Tibial nerve (tissue), 4 donors: ENCODE measurements at regions not wholly inside any gene's neighbourhood (a gene's known extent, or its start where the extent isn't known, plus 50 kb on each side); places are given as distances from the start of the nearest gene placed in this dataset.

Source experiments
- DNase-seq, 2 donors: peaks; one replicate each; pipeline ENCODE4 v3.0.0-alpha.2; 2019; ENCODE audit warnings: low spot score in 2 of 2
- H3K27ac ChIP-seq, 4 donors: fragments of 200-600 bp; sonication (generic) in 3 of 4; one replicate each; pipeline ENCODE4 v1.5.1; 2017 to 2019; ENCODE audit warnings: mild to moderate bottlenecking in 1 of 4
- H3K27me3 ChIP-seq, 2 donors: fragments of 200-600 bp; sonication (generic) in 1 of 2; one replicate each; pipeline versions ENCODE4 v1.5.1 to v1.6.0; 2017 to 2019
- H3K36me3 ChIP-seq, 3 donors: fragments of 200-600 bp; sonication (generic); one replicate each; pipeline ENCODE4 v1.5.1; 2018 to 2019
- H3K4me1 ChIP-seq, 4 donors: fragments of 200-600 bp; sonication (generic) in 3 of 4; one replicate each; pipeline ENCODE4 v1.5.1; 2017 to 2019
- H3K4me3 ChIP-seq, 4 donors: fragments of 200-600 bp; sonication (generic) in 3 of 4; one replicate each; pipeline ENCODE4 v1.5.1; 2017 to 2019; ENCODE audit warnings: mild to moderate bottlenecking in 1 of 4, moderate library complexity in 1 of 4
- H3K9me3 ChIP-seq, 4 donors: fragments of 200-600 bp; sonication (generic) in 3 of 4; one replicate each; pipeline ENCODE4 v1.5.1; 2017 to 2019
- EP300 ChIP-seq, 2 donors: sonication (generic); formaldehyde crosslinking; IDR thresholded peaks; one replicate each; pipeline ENCODE4 v1.6.1; 2017; ENCODE audit warnings: antibody characterized with exemption in 2 of 2, mild to moderate bottlenecking in 1 of 2
- POLR2A ChIP-seq, 2 donors: fragments of 450-650 bp; IDR thresholded peaks; one replicate each; pipeline ENCODE4 v1.6.1; 2017; ENCODE audit warnings: antibody characterized with exemption in 2 of 2, mild to moderate bottlenecking in 2 of 2, moderate library complexity in 2 of 2
- WGBS, 2 donors: methylation state at CpG; one replicate each; pipeline ENCODE4 v1.1.5; 2018; 5-methylcytosine and 5-hydroxymethylcytosine counted together
- TF ChIP-seq, protein P1 (sequence below), 5 experiments: fragments of 200-600 bp in 3 of 5; fragments of 450-650 bp in 2 of 5; sonication (generic) in 3 of 5; IDR thresholded peaks; one replicate each; pipeline ENCODE4 v1.5.1; 2016 to 2019; ENCODE audit warnings: antibody characterized with exemption in 5 of 5, mild to moderate bottlenecking in 3 of 5, moderate library complexity in 2 of 5

DNA sequence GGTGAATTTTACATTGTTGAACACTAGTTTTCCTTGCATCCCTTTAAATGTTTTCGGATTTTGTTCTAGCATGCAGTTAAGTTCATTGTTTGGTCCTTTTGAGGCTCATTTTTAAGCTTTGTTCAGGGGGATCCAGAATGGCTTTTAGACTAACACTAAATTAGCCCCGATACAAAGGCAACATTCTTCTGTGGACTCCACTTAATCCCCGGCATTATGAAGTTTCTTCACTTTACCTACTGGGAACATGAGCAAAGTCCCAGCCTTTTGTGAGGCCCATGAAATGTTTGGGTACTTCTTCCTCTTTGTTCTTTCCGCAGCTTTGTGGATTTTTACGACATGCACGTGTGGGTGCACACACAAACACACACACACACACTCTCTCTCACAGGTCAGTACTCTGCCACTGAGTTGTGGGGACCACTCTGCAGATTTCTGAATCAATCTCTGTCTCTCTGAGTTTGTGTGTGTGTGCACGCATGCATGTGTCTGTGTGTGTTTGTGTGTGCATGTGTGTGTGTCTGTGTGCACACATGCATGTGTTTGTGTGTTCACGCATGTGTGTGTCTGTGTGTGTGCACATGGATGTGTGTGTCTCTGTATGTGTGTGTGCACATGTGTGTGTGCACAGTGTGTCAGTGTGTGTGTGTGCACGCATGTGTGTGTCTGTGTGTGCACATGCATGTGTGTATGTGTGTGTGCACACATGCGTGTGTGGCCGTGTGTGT is 240.4 kb upstream of the TNRC6C start:
- Histone ChIP-seq H3K9me3 (peaks cover 0 to 10% (median 4%) of the 10 kb centered on the region in 4 donors), H3K4me3 (no peak overlapping the region), H3K27me3 (no peaks in the 10 kb centered on the region), H3K36me3 (no peaks in the 10 kb centered on the region), H3K4me1 (no peaks in the 10 kb centered on the region), H3K27ac (no peak overlapping the region)
- 60 to 64% methylated on average over 11 of the region's 11 CpGs for WGBS, 2 donors
- TF ChIP-seq, protein P1, sequence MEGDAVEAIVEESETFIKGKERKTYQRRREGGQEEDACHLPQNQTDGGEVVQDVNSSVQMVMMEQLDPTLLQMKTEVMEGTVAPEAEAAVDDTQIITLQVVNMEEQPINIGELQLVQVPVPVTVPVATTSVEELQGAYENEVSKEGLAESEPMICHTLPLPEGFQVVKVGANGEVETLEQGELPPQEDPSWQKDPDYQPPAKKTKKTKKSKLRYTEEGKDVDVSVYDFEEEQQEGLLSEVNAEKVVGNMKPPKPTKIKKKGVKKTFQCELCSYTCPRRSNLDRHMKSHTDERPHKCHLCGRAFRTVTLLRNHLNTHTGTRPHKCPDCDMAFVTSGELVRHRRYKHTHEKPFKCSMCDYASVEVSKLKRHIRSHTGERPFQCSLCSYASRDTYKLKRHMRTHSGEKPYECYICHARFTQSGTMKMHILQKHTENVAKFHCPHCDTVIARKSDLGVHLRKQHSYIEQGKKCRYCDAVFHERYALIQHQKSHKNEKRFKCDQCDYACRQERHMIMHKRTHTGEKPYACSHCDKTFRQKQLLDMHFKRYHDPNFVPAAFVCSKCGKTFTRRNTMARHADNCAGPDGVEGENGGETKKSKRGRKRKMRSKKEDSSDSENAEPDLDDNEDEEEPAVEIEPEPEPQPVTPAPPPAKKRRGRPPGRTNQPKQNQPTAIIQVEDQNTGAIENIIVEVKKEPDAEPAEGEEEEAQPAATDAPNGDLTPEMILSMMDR (IDR thresholded peaks at IDR 0.05): no peak
- TF ChIP-seq EP300 (IDR thresholded peaks at IDR 0.05): no peak
- no peak for TF ChIP-seq POLR2A (IDR thresholded peaks at IDR 0.05)
- no peak for DNase-seq

DNA sequence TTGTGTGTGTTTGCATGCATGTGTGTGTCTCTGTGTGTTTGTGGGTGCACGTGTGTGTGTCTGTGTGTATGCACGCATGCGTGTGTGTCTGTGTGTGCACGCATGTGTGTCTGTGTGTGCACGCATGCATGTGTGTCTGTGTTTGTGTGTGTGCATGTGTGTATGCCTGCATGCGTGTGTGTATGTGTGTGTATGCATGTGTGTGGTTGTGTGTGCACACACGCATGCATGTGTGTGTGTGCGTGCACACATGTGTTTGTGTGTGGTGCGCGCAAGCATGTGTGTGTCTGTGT is 239.9 kb upstream of the TNRC6C start:
- H3K9me3 ChIP-seq: peaks cover 0 to 10% (median 4%) of the 10 kb centered on the region in 4 donors
- H3K4me3 ChIP-seq: no peak overlapping the region
- no peaks in the 10 kb centered on the region for H3K36me3 ChIP-seq
- 94 to 98% methylated on average over 10 of the region's 10 CpGs for WGBS, 2 donors
- no peak overlapping the region for H3K27ac ChIP-seq
- DNase-seq: no peak
- TF ChIP-seq EP300 (IDR thresholded peaks at IDR 0.05) (no peak), POLR2A (IDR thresholded peaks at IDR 0.05) (no peak)
- TF ChIP-seq, protein P1 (IDR thresholded peaks at IDR 0.05): no peak
- no peaks in the 10 kb centered on the region for H3K27me3 ChIP-seq
- no peaks in the 10 kb centered on the region for H3K4me1 ChIP-seq

DNA sequence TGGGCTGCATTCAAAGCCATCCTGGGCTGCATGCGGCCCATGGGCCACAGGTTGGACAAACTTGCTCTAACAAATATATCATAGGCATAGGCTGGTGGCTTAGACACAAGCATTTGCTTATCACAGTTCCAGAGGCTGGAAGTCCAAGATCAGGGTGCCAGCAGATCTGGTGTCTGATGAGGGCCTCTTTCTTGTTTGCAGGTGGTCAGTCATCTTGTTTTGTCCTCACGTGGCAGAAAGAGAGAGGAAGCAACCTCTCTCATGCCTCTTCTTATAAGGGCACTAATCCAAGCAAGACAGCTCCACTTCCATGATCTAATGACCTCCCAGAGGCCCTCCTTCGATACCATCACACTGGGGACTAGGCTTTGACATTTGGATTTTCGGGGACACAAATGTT is 238.7 kb upstream of the TNRC6C start:
- no peak overlapping the region for H3K4me3 ChIP-seq
- no peaks in the 10 kb centered on the region for H3K36me3 ChIP-seq
- TF ChIP-seq POLR2A (IDR thresholded peaks at IDR 0.05) (no peak), EP300 (IDR thresholded peaks at IDR 0.05) (no peak)
- TF ChIP-seq, protein P1 (IDR thresholded peaks at IDR 0.05): no peak
- H3K9me3 ChIP-seq: peaks cover 0 to 3% (median 0%) of the 10 kb centered on the region in 4 donors
- WGBS, 2 donors: 84 to 90% methylated on average over 4 of the region's 4 CpGs
- no peak overlapping the region for H3K27ac ChIP-seq
- no peaks in the 10 kb centered on the region for H3K4me1 ChIP-seq
- no peaks in the 10 kb centered on the region for H3K27me3 ChIP-seq
- no peak for DNase-seq

DNA sequence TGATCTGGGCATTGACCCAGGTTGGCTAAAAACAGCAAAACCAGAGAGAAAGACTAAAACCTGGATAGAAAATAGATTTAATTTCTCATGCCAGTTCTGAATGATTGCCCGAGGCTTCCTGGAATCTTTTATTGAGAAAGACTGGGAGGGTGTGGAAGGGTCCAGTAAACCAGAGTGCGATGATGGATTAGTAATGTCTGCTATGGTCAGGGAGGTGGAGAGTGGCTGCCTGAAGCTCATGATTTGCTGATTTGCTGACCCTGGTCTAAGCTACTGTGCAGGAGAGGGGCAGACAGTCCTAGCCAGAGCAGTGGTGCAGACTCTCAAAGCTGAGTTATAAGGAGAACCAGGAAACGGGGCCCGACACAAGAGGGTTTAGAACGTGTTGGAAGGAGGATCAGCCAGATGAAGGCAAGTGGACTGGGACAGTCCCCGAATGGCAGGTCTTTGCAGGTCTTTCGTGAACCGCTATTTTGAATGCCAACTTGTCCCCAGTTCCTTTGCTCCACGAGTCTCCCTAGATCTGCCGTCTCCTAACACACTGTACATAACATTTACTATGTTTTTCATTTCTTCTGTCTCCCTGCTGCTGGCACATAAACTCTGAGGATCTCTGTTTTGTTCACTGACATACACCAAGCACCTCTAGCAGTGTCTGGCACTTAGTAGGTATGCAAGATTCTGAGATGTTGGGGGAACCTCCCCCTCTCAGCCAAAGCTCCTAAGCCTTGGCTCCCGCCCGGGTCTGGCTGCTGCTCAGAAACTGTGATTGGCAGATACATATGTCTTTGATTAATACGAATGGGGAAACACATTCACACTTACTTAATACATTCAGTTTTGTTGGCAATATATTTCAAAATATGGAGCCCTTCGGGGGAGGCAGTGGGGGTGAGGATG is 237.3 kb upstream of the TNRC6C start:
- Histone ChIP-seq H3K27me3 (no peaks in the 10 kb centered on the region), H3K4me3 (no peak overlapping the region), H3K36me3 (no peaks in the 10 kb centered on the region), H3K9me3 (no peaks in the 10 kb centered on the region), H3K27ac (no peak overlapping the region), H3K4me1 (no peaks in the 10 kb centered on the region)
- TF ChIP-seq POLR2A (IDR thresholded peaks at IDR 0.05) (no peak), EP300 (IDR thresholded peaks at IDR 0.05) (no peak)
- TF ChIP-seq, protein P1 (IDR thresholded peaks at IDR 0.05): no peak
- no peak for DNase-seq
- 84 to 85% methylated on average over 14 of the region's 14 CpGs for WGBS, 2 donors

DNA sequence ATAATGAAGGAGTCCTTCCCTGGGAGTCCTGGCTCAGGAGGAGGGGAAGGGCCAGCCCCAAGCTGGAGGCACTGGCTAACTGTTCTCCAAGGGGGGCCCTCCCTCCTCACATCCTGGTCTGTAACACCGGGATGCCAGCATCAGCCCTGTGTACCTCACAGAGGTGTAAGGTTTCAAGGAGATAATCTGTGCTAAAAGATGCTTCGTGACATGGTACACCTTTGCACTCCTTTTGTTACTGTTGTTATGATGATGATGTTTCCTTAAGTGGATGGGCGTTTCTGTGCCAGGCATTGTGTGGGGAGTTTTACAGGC is 236.7 kb upstream of the TNRC6C start:
- Histone ChIP-seq H3K27me3 (no peaks in the 10 kb centered on the region), H3K4me3 (no peak overlapping the region), H3K36me3 (no peaks in the 10 kb centered on the region), H3K4me1 (peaks cover 0 to 6% (median 3%) of the 10 kb centered on the region in 4 donors), H3K9me3 (no peaks in the 10 kb centered on the region), H3K27ac (no peak overlapping the region)
- TF ChIP-seq POLR2A (IDR thresholded peaks at IDR 0.05) (no peak), EP300 (IDR thresholded peaks at IDR 0.05) (no peak)
- TF ChIP-seq, protein P1 (IDR thresholded peaks at IDR 0.05): no peak
- WGBS, 2 donors: 71 to 80% methylated on average over 3 of the region's 3 CpGs
- DNase-seq: no peak
